Keratinocyte (primary cell): ENCODE measurements at regions not wholly inside any gene's neighbourhood (a gene's known extent, or its start where the extent isn't known, plus 50 kb on each side); places are given as distances from the start of the nearest gene placed in this dataset.
"Not testable (repeated sequence)": the region's sequence is repeated elsewhere in the genome, so short reads cannot be mapped to it uniquely, and the experiment has no call there.

Experiments
- DNase-seq: peaks from one replicate; pipeline ENCODE4 v3.0.0-alpha.2; 2011; ENCODE audit warnings: low read depth, missing footprints, low spot score
- FAIRE-seq: peaks from 2 replicates; lab custom pipeline; 2011; peaks lifted over from hg19 to GRCh38; lab: Jason Lieb, UNC
- H2AFZ ChIP-seq: 2 replicates; pipeline ENCODE4 v1.6.0; 2012; ENCODE audit warnings: low read length, control low read depth, inconsistent platforms; ENCODE audit not compliant: control insufficient read depth
- H3K27ac ChIP-seq: 2 replicates; pipeline ENCODE4 v1.5.1; 2011; ENCODE audit warnings: low read length; ENCODE audit not compliant: control insufficient read depth, insufficient read depth
- H3K27me3 ChIP-seq: 3 replicates; pipeline ENCODE4 v1.6.0; 2011; ENCODE audit warnings: low read length; ENCODE audit not compliant: control insufficient read depth, insufficient read depth; ENCODE audit errors: extremely low read depth
- H3K36me3 ChIP-seq, 2 experiments: 2 replicates in 1 of 2; 3 replicates in 1 of 2; pipeline ENCODE4 v1.5.1; 2011; ENCODE audit warnings: low read length in 2 of 2, mild to moderate bottlenecking in 1 of 2; ENCODE audit not compliant: control insufficient read depth in 2 of 2, insufficient read depth in 2 of 2; ENCODE audit errors: extremely low read depth in 1 of 2
- H3K4me1 ChIP-seq: 3 replicates; pipeline ENCODE4 v1.5.1; 2011; ENCODE audit warnings: low read length; ENCODE audit not compliant: control insufficient read depth, insufficient read depth; ENCODE audit errors: extremely low read depth
- H3K4me2 ChIP-seq: 3 replicates; pipeline ENCODE4 v1.6.0; 2011; ENCODE audit warnings: low read depth, low read length; ENCODE audit not compliant: control insufficient read depth, insufficient read depth; ENCODE audit errors: extremely low read depth
- H3K4me3 ChIP-seq, 3 experiments: fragments of 200-600 bp in 1 of 3; sonication (generic) in 1 of 3; 2 replicates in 2 of 3; 3 replicates in 1 of 3; pipeline ENCODE4 v1.5.1; 2011 to 2016; ENCODE audit warnings: low read length in 3 of 3, mild to moderate bottlenecking in 3 of 3, control low read depth in 2 of 3, inconsistent platforms in 1 of 3, low read depth in 1 of 3, mixed read lengths in 1 of 3, mixed run types in 1 of 3, moderate library complexity in 1 of 3; ENCODE audit not compliant: control insufficient read depth in 2 of 3, insufficient read depth in 2 of 3; ENCODE audit errors: extremely low read depth in 1 of 3
- H3K79me2 ChIP-seq: 2 replicates; pipeline ENCODE4 v1.6.0; 2012; ENCODE audit warnings: low read length; ENCODE audit not compliant: control insufficient read depth, insufficient read depth
- H3K9ac ChIP-seq: 3 replicates; pipeline ENCODE4 v1.6.0; 2011; ENCODE audit warnings: low read length; ENCODE audit not compliant: control insufficient read depth, insufficient read depth; ENCODE audit errors: extremely low read depth
- H3K9me1 ChIP-seq: 3 replicates; pipeline ENCODE4 v1.6.0; 2011; ENCODE audit warnings: low read length; ENCODE audit not compliant: control insufficient read depth, insufficient read depth; ENCODE audit errors: extremely low read depth
- H3K9me3 ChIP-seq: 2 replicates; pipeline ENCODE4 v1.5.1; 2012; ENCODE audit warnings: low read depth, low read length; ENCODE audit not compliant: control insufficient read depth
- H4K20me1 ChIP-seq: 3 replicates; pipeline ENCODE4 v1.6.0; 2011; ENCODE audit warnings: low read length; ENCODE audit not compliant: control insufficient read depth, insufficient read depth; ENCODE audit errors: extremely low read depth
- EZH2 ChIP-seq: IDR thresholded peaks from one replicate; pipeline ENCODE4 v1.6.1; 2012; ENCODE audit warnings: inconsistent platforms, mild to moderate bottlenecking, low read length, moderate library complexity
- dilution Hi-C: fragments of 300-500 bp; cut with MboI; formaldehyde crosslinking; loops from one replicate; pipeline ENCODE4 v1.7.0; 2020; ENCODE audit warnings: low sequenced_read_pairs; ENCODE audit not compliant: extremely low pct_ligation_motif_present
- TF ChIP-seq, protein P1 (sequence below), 3 experiments: IDR thresholded peaks in 1 of 3; conservative IDR thresholded peaks in 1 of 3; optimal IDR thresholded peaks in 1 of 3; 2 replicates in 2 of 3; 3 replicates in 1 of 3; pipeline versions ENCODE3 to v1.5.1; 2011; ENCODE audit warnings: low read length in 3 of 3, mild to moderate bottlenecking in 3 of 3, moderate library complexity in 2 of 3, control low read depth in 1 of 3, inconsistent platforms in 1 of 3; ENCODE audit not compliant: insufficient read depth in 2 of 3; ENCODE audit errors: extremely low read depth in 1 of 3

DNA sequence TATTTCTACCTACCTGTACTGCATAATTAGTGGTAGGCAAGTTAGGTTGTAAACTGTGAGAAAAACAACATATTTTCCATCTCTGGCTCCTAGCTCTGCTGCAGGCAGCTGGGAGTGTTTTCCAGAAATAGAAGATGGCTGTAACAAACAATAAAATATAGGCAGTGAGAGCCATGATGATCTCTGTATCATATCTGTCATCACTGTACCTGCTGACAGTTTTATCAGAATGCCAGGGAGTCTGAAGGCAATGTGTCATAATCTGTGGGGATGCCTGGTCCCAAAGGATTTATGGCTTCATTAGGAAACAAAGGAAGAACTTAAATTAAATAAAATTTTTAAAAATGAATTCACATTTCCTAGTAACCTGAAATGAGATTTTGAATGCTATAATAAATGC is 160.9 kb upstream of the SMIM30 start:
- no peaks in the 10 kb centered on the region for H3K36me3 ChIP-seq
- FAIRE-seq: no peak
- dilution Hi-C loops: no loop called here
- H3K4me3 ChIP-seq: no peak overlapping the region
- H3K27ac ChIP-seq: no peak overlapping the region
- H3K79me2 ChIP-seq: no peaks in the 10 kb centered on the region
- no peak overlapping the region for H3K9ac ChIP-seq
- H2AFZ ChIP-seq: no peak overlapping the region
- no peaks in the 10 kb centered on the region for H4K20me1 ChIP-seq
- H3K9me3 ChIP-seq: no peaks in the 10 kb centered on the region
- TF ChIP-seq EZH2: no peak
- TF ChIP-seq, protein P1, sequence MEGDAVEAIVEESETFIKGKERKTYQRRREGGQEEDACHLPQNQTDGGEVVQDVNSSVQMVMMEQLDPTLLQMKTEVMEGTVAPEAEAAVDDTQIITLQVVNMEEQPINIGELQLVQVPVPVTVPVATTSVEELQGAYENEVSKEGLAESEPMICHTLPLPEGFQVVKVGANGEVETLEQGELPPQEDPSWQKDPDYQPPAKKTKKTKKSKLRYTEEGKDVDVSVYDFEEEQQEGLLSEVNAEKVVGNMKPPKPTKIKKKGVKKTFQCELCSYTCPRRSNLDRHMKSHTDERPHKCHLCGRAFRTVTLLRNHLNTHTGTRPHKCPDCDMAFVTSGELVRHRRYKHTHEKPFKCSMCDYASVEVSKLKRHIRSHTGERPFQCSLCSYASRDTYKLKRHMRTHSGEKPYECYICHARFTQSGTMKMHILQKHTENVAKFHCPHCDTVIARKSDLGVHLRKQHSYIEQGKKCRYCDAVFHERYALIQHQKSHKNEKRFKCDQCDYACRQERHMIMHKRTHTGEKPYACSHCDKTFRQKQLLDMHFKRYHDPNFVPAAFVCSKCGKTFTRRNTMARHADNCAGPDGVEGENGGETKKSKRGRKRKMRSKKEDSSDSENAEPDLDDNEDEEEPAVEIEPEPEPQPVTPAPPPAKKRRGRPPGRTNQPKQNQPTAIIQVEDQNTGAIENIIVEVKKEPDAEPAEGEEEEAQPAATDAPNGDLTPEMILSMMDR (optimal IDR thresholded peaks at IDR 0.05 in 1 of 3, IDR thresholded peaks at IDR 0.05 in 1 of 3, conservative IDR thresholded peaks at IDR 0.05 in 1 of 3; ENCODE audit: extremely low read depth in 1 of 3, insufficient read depth in 2 of 3, low read length in 3 of 3): no peak
- no peaks in the 10 kb centered on the region for H3K27me3 ChIP-seq
- H3K4me2 ChIP-seq: no peak overlapping the region
- H3K9me1 ChIP-seq: no peaks in the 10 kb centered on the region
- H3K4me1 ChIP-seq: no peaks in the 10 kb centered on the region
- no peak for DNase-seq

DNA sequence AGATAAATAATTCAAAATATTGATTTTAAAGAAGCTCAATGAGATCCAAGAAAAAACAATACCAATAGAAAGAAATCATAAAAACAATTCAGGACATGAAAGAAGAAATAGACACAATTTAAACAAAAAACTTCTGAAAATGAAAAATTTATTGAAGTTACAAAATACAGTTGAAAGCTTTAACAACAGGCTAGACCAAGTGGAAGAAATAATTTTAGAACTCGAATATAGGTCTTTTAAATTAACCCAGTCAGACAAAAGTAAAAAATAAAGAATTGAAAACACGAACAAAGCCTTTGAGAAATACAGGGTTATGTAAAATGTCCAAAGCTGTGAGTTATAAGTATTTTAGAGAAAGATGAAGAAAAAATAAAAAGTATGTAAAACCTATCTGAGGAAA is 152.4 kb upstream of the SMIM30 start:
- Histone ChIP-seq H3K4me1 (no peaks in the 10 kb centered on the region), H3K9me1 (no peaks in the 10 kb centered on the region), H3K79me2 (no peaks in the 10 kb centered on the region), H2AFZ (no peak overlapping the region), H3K36me3 (no peaks in the 10 kb centered on the region), H3K4me2 (no peak overlapping the region), H3K4me3 (no peak overlapping the region), H3K9ac (no peak overlapping the region), H3K27me3 (no peaks in the 10 kb centered on the region), H3K9me3 (no peaks in the 10 kb centered on the region), H3K27ac (no peak overlapping the region), H4K20me1 (no peaks in the 10 kb centered on the region)
- no peak for DNase-seq
- dilution Hi-C loops: no loop called here
- no peak for FAIRE-seq
- no peak for TF ChIP-seq EZH2
- TF ChIP-seq, protein P1 (optimal IDR thresholded peaks at IDR 0.05 in 1 of 3, IDR thresholded peaks at IDR 0.05 in 1 of 3, conservative IDR thresholded peaks at IDR 0.05 in 1 of 3; ENCODE audit: extremely low read depth in 1 of 3, insufficient read depth in 2 of 3, low read length in 3 of 3): no peak

DNA sequence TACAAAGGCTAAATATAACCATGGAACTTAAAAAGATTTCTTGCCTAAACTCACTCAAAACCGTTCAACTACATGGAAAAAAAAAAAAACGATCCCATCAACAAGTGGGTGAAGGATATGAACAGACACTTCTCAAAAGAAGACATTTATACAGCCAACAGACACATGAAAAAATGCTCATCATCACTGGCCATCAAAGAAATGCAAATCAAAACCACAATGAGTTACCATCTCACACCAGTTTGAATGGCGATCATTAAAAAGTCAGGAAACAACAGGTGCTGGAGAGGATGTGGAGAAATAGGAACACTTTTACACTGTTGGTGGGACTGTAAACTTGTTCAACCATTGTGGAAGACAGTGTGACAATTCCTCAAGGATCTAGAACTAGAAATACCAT is 151.2 kb upstream of the SMIM30 start:
- dilution Hi-C loops, FAIRE-seq, H3K9ac ChIP-seq, H3K79me2 ChIP-seq, H3K9me3 ChIP-seq, H3K9me1 ChIP-seq, H3K4me1 ChIP-seq, H3K4me3 ChIP-seq, H4K20me1 ChIP-seq, DNase-seq, H3K27me3 ChIP-seq, H3K4me2 ChIP-seq, H2AFZ ChIP-seq, H3K36me3 ChIP-seq, H3K27ac ChIP-seq: not testable (repeated sequence)
